ENCODE measurements at regions not wholly inside any gene's neighbourhood (a gene's known extent, or its start where the extent isn't known, plus 50 kb on each side); places are given as distances from the start of the nearest gene placed in this dataset.

DNA sequence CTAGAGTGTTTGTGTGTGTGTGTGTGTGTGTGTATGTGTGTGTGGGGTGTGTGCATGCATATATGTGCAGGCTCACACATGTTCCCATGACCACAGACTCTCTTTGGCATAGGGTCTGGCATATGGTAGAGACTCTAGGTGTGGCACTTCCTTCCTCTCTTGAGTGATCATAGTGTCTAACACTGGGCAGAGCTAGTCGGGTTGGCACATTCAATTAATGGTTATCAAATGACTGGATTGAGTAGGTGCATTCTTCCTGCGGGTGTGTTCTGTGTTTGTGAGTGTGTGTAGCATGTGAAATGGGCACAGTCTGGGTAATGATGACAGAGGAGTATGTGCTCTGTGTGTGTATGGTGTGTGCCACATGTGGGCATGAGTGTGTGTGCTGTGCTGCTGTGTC lies 106.5 kb downstream of the EFNB1 start:
- H3K27me3 ChIP-seq (ENCODE audit: control insufficient read depth, insufficient read depth, low read length), result no peaks in the 10 kb centered on the region
- TF ChIP-seq CTCF (IDR thresholded peaks at IDR 0.05; ENCODE audit: insufficient read depth, low read length, poor library complexity, severe bottlenecking), result no peak
- DNase-seq (ENCODE audit: low read depth), result no peak
- H3K4me3 ChIP-seq (ENCODE audit: low read depth, low read length), result no peak overlapping the region
- no peaks in the 10 kb centered on the region for H3K36me3 ChIP-seq (ENCODE audit: control insufficient read depth, insufficient read depth, low read length)

DNA sequence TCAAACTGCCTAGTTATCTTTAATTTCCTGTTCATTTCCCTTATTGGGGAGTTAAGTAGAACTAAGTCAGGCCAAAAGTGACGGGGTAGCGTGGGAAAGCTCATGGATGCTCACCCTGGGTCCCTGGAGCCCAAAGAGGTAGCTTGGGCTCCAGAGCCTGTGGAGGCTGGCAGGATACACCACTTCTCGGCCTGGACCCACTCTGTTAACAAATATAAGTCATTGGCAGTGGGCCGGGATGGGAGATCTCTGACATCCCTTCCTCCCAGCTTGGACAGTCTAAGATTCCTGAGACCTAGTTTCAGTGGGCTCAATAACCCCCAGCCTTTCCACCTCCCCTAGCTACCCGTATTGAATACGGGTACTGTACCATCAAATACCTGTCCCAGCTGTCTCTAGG lies 106.1 kb downstream of the EFNB1 start:
- Histone ChIP-seq H3K27me3 (ENCODE audit: control insufficient read depth, insufficient read depth, low read length) (no peaks in the 10 kb centered on the region), H3K36me3 (ENCODE audit: control insufficient read depth, insufficient read depth, low read length) (no peaks in the 10 kb centered on the region), H3K4me3 (ENCODE audit: low read depth, low read length) (no peak overlapping the region)
- TF ChIP-seq CTCF (IDR thresholded peaks at IDR 0.05; ENCODE audit: insufficient read depth, low read length, poor library complexity, severe bottlenecking), result no peak
- no peak for DNase-seq (ENCODE audit: low read depth)

GRCh38 chrX:68934421-68934820 lies 105.6 kb downstream of the EFNB1 start:
- DNase-seq (ENCODE audit: low read depth), result no peak
- no peaks in the 10 kb centered on the region for H3K36me3 ChIP-seq (ENCODE audit: control insufficient read depth, insufficient read depth, low read length)
- H3K27me3 ChIP-seq (ENCODE audit: control insufficient read depth, insufficient read depth, low read length), result no peaks in the 10 kb centered on the region
- no peak overlapping the region for H3K4me3 ChIP-seq (ENCODE audit: low read depth, low read length)
- TF ChIP-seq CTCF (IDR thresholded peaks at IDR 0.05; ENCODE audit: insufficient read depth, low read length, poor library complexity, severe bottlenecking), result no peak

DNA sequence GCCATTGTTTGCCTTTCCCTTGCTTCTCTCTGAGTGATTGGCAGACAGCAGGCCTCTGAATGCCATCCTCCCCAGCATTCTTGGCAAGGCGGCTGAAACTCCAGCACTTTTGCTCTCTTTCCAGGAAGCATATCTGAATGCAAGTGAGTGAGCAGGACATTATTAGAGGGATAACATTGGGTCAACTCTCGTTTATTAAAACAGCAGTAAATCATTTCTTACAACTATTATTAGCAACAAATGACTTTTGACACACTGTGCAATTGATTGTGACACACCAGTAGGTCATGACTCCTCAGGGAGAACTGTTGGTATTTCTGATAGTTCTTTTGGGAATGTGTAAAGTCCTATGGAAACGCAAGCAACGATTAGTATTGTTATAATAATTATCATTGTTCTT lies 103.8 kb downstream of the EFNB1 start:
- Histone ChIP-seq H3K36me3 (ENCODE audit: control insufficient read depth, insufficient read depth, low read length) (no peaks in the 10 kb centered on the region), H3K27me3 (ENCODE audit: control insufficient read depth, insufficient read depth, low read length) (no peaks in the 10 kb centered on the region), H3K4me3 (ENCODE audit: low read depth, low read length) (no peak overlapping the region)
- TF ChIP-seq CTCF (IDR thresholded peaks at IDR 0.05; ENCODE audit: insufficient read depth, low read length, poor library complexity, severe bottlenecking), result no peak
- no peak for DNase-seq (ENCODE audit: low read depth)

GRCh38 chrX:68931345-68931744 lies 102.5 kb downstream of the EFNB1 start:
- Histone ChIP-seq H3K27me3 (ENCODE audit: control insufficient read depth, insufficient read depth, low read length) (no peaks in the 10 kb centered on the region), H3K4me3 (ENCODE audit: low read depth, low read length) (no peak overlapping the region), H3K36me3 (ENCODE audit: control insufficient read depth, insufficient read depth, low read length) (no peaks in the 10 kb centered on the region)
- TF ChIP-seq CTCF (IDR thresholded peaks at IDR 0.05; ENCODE audit: insufficient read depth, low read length, poor library complexity, severe bottlenecking), result no peak
- no peak for DNase-seq (ENCODE audit: low read depth)

- no peak for DNase-seq (ENCODE audit: low read depth)
- no peaks in the 10 kb centered on the region for H3K27me3 ChIP-seq (ENCODE audit: control insufficient read depth, insufficient read depth, low read length)
- no peak overlapping the region for H3K4me3 ChIP-seq (ENCODE audit: low read depth, low read length)
- TF ChIP-seq CTCF (IDR thresholded peaks at IDR 0.05; ENCODE audit: insufficient read depth, low read length, poor library complexity, severe bottlenecking), result no peak
- H3K36me3 ChIP-seq (ENCODE audit: control insufficient read depth, insufficient read depth, low read length), result no peaks in the 10 kb centered on the region
Observed at GRCh38 chrX:68930542-68931317, 101.9 kb downstream of the EFNB1 start.
